ENCODE measurements at regions not wholly inside any gene's neighbourhood (a gene's known extent, or its start where the extent isn't known, plus 50 kb on each side); places are given as distances from the start of the nearest gene placed in this dataset.

DNA sequence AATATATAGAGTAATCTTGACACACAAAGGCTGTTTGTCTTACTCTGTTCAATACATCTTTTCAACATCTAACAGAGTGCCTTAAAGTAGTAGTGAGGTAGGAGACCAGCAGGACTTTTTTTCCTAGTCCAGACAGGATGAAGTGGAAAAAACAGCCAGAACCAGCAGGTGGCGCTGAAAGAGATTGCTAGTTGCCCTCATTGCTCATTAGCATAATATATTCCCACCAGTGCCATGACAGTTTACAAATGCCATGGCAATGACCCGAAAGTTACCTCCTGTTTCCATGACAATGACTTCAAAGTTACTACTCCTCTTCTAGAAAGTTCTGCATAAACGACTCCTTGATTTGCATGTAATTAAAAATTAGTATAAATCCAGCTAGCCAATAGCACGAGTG lies 387.4 kb downstream of the ACTL7B start:
- no peaks in the 10 kb centered on the region for H3K36me3 ChIP-seq (ENCODE audit: control insufficient read depth, low read length)
- H4K20me1 ChIP-seq (ENCODE audit: control insufficient read depth, insufficient read depth, low read depth, low read length): no peaks in the 10 kb centered on the region
- H3F3A ChIP-seq (ENCODE audit: control insufficient read depth, insufficient read depth): no peaks in the 10 kb centered on the region
- H3K27ac ChIP-seq (ENCODE audit: low read depth, low read length): no peak overlapping the region
- no peaks in the 10 kb centered on the region for H3K9me3 ChIP-seq (ENCODE audit: control insufficient read depth, insufficient read depth, low read length)
- TF ChIP-seq, protein P1, sequence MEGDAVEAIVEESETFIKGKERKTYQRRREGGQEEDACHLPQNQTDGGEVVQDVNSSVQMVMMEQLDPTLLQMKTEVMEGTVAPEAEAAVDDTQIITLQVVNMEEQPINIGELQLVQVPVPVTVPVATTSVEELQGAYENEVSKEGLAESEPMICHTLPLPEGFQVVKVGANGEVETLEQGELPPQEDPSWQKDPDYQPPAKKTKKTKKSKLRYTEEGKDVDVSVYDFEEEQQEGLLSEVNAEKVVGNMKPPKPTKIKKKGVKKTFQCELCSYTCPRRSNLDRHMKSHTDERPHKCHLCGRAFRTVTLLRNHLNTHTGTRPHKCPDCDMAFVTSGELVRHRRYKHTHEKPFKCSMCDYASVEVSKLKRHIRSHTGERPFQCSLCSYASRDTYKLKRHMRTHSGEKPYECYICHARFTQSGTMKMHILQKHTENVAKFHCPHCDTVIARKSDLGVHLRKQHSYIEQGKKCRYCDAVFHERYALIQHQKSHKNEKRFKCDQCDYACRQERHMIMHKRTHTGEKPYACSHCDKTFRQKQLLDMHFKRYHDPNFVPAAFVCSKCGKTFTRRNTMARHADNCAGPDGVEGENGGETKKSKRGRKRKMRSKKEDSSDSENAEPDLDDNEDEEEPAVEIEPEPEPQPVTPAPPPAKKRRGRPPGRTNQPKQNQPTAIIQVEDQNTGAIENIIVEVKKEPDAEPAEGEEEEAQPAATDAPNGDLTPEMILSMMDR (IDR thresholded peaks at IDR 0.05; ENCODE audit: low read depth, low read length, poor library complexity, severe bottlenecking): peak; percentile 75
- TF ChIP-seq EZH2phosphoT487 (IDR thresholded peaks at IDR 0.05; ENCODE audit: borderline replicate concordance, low read length): no peak
- no peaks in the 10 kb centered on the region for H3K27me3 ChIP-seq (ENCODE audit: control insufficient read depth, low read length)
- H3K79me2 ChIP-seq (ENCODE audit: control insufficient read depth, low read length): no peaks in the 10 kb centered on the region
- H3K4me3 ChIP-seq (ENCODE audit: low read length): no peak overlapping the region
- H3K4me2 ChIP-seq (ENCODE audit: low read length): no peak overlapping the region
- H3K9me2 ChIP-seq (replicated peaks; ENCODE audit: control insufficient read depth, low read length): no peaks in the 10 kb centered on the region
- no peaks in the 10 kb centered on the region for H3K4me1 ChIP-seq (ENCODE audit: control insufficient read depth, low read length)

DNA sequence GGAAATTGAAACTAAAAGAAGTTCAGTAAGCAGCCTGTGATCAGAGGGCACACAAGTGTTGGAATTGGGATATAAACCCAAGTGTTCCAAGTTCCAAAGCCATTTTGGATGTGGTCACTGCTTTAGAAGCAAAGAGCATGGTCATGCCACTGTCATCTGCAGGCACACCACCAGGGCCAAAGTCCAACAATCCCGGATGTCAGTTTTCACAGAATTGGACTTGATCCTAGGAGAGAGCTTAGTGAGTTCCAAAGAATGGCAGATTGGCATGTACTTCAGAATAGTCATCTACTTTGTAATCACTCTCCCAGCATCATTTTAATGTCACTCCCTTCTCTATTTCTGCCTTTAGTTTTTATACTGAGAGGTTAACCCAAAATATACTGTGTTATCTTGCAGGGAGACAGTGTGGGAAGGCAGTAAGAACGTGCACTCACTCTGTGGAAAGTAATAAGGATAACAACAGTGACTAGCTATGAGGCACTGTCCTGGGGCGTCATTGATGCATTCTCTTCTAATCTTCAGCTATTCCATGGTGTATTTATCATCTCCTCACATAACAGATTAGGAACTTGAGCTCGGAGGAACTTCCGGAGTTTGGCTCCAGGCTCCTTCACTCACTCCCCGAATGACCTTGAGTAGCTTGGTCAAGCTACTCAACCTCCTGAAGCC lies 388.0 kb downstream of the ACTL7B start:
- no peak for TF ChIP-seq EZH2phosphoT487 (IDR thresholded peaks at IDR 0.05; ENCODE audit: borderline replicate concordance, low read length)
- TF ChIP-seq, protein P1 (IDR thresholded peaks at IDR 0.05; ENCODE audit: low read depth, low read length, poor library complexity, severe bottlenecking): no peak
- no peak overlapping the region for H3K4me2 ChIP-seq (ENCODE audit: low read length)
- no peaks in the 10 kb centered on the region for H4K20me1 ChIP-seq (ENCODE audit: control insufficient read depth, insufficient read depth, low read depth, low read length)
- H3K27me3 ChIP-seq (ENCODE audit: control insufficient read depth, low read length): no peaks in the 10 kb centered on the region
- H3K9me3 ChIP-seq (ENCODE audit: control insufficient read depth, insufficient read depth, low read length): no peaks in the 10 kb centered on the region
- no peaks in the 10 kb centered on the region for H3F3A ChIP-seq (ENCODE audit: control insufficient read depth, insufficient read depth)
- H3K4me3 ChIP-seq (ENCODE audit: low read length): no peak overlapping the region
- no peaks in the 10 kb centered on the region for H3K36me3 ChIP-seq (ENCODE audit: control insufficient read depth, low read length)
- no peaks in the 10 kb centered on the region for H3K79me2 ChIP-seq (ENCODE audit: control insufficient read depth, low read length)
- H3K27ac ChIP-seq (ENCODE audit: low read depth, low read length): no peak overlapping the region
- H3K9me2 ChIP-seq (replicated peaks; ENCODE audit: control insufficient read depth, low read length): no peaks in the 10 kb centered on the region
- no peaks in the 10 kb centered on the region for H3K4me1 ChIP-seq (ENCODE audit: control insufficient read depth, low read length)

DNA sequence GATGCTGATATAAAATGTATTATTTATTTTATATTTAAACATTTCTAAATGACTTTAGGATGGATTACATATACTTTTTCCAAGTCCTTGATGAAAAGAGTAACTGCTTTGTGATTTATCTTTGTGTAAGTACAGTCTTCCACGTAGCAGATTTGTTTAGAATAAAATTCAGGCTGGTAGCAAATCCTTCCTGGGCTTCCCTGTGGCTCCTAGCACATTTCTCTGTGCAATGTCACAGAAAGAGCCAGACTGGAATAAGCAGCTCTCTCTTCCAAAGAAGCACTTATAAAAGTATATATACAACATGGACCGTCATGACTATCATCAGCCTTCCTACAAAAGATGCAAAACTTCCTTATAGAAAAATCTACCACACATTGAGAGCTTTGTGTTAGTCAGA lies 388.6 kb downstream of the ACTL7B start:
- H3F3A ChIP-seq (ENCODE audit: control insufficient read depth, insufficient read depth): no peaks in the 10 kb centered on the region
- no peaks in the 10 kb centered on the region for H3K9me2 ChIP-seq (replicated peaks; ENCODE audit: control insufficient read depth, low read length)
- H3K9me3 ChIP-seq (ENCODE audit: control insufficient read depth, insufficient read depth, low read length): no peaks in the 10 kb centered on the region
- no peaks in the 10 kb centered on the region for H3K79me2 ChIP-seq (ENCODE audit: control insufficient read depth, low read length)
- TF ChIP-seq EZH2phosphoT487 (IDR thresholded peaks at IDR 0.05; ENCODE audit: borderline replicate concordance, low read length): no peak
- TF ChIP-seq, protein P1 (IDR thresholded peaks at IDR 0.05; ENCODE audit: low read depth, low read length, poor library complexity, severe bottlenecking): no peak
- H3K4me2 ChIP-seq (ENCODE audit: low read length): no peak overlapping the region
- no peaks in the 10 kb centered on the region for H3K36me3 ChIP-seq (ENCODE audit: control insufficient read depth, low read length)
- no peak overlapping the region for H3K27ac ChIP-seq (ENCODE audit: low read depth, low read length)
- no peaks in the 10 kb centered on the region for H4K20me1 ChIP-seq (ENCODE audit: control insufficient read depth, insufficient read depth, low read depth, low read length)
- H3K4me1 ChIP-seq (ENCODE audit: control insufficient read depth, low read length): no peaks in the 10 kb centered on the region
- H3K4me3 ChIP-seq (ENCODE audit: low read length): no peak overlapping the region
- no peaks in the 10 kb centered on the region for H3K27me3 ChIP-seq (ENCODE audit: control insufficient read depth, low read length)
